OCI-LY7 (cell line): ENCODE measurements at regions not wholly inside any gene's neighbourhood (a gene's known extent, or its start where the extent isn't known, plus 50 kb on each side); places are given as distances from the start of the nearest gene placed in this dataset.

Experiments
- BruUV-seq: library from RNA; stranded (reverse); fragments of 400-500 nt; replicated peaks from 2 replicates; lab custom pipeline; 2021; lab: Mats Ljungman, UMichigan
- CTCF ChIA-PET: fragments of 300-600 bp; sonication (Branson Sonifier 250); formaldehyde crosslinking; loops from one replicate; lab custom pipeline; 2022; ENCODE audit warnings: antibody characterized with exemption; ENCODE audit not compliant: unreplicated experiment; lab: Charles Lee
- POLR2A ChIA-PET: fragments of 300-600 bp; sonication (Branson Sonifier 250); formaldehyde crosslinking; loops from one replicate; lab custom pipeline; 2022; ENCODE audit warnings: antibody characterized with exemption; lab: Charles Lee
- DNase-seq: peaks from one replicate; pipeline ENCODE4 v3.0.0-alpha.2; 2015; ENCODE audit warnings: low spot score
- H2AFZ ChIP-seq: fragments of 200-600 bp; sonication (generic), shearing (Covaris generic); 2 replicates; pipeline ENCODE4 v1.6.1; 2014; ENCODE audit warnings: mild to moderate bottlenecking, antibody characterized with exemption, low read length, moderate library complexity
- H3K27ac ChIP-seq: fragments of 200-600 bp; sonication (generic); 2 replicates; pipeline ENCODE4 v1.5.1; 2014; ENCODE audit warnings: mixed run types, low read depth, mild to moderate bottlenecking, moderate library complexity, low read length, inconsistent platforms; ENCODE audit not compliant: poor library complexity, severe bottlenecking
- H3K36me3 ChIP-seq: fragments of 200-600 bp; sonication (generic); 2 replicates; pipeline ENCODE4 v1.6.1; 2014; ENCODE audit warnings: mild to moderate bottlenecking, antibody characterized with exemption, low read length, moderate library complexity, mixed read lengths; ENCODE audit not compliant: insufficient read depth
- H3K4me1 ChIP-seq: fragments of 200-600 bp; sonication (generic); 2 replicates; pipeline ENCODE4 v1.5.1; 2014; ENCODE audit warnings: mild to moderate bottlenecking, low read length; ENCODE audit not compliant: insufficient read depth, poor library complexity, severe bottlenecking
- H3K4me2 ChIP-seq: fragments of 200-600 bp; sonication (generic); 2 replicates; pipeline ENCODE4 v1.6.1; 2014; ENCODE audit warnings: mild to moderate bottlenecking, low read length
- H3K4me3 ChIP-seq: fragments of 200-600 bp; sonication (generic); 2 replicates; pipeline ENCODE4 v1.5.1; 2014; ENCODE audit warnings: mild to moderate bottlenecking, low read depth, low read length; ENCODE audit not compliant: poor library complexity, severe bottlenecking
- H3K79me2 ChIP-seq: fragments of 200-600 bp; sonication (generic); 2 replicates; pipeline ENCODE4 v1.6.1; 2016; ENCODE audit warnings: low read depth, mild to moderate bottlenecking, low read length, moderate library complexity, mixed read lengths; ENCODE audit not compliant: insufficient read depth
- H3K9me2 ChIP-seq: fragments of 200-600 bp; sonication (generic); 2 replicates; pipeline ENCODE4 v1.6.1; 2016; ENCODE audit warnings: mild to moderate bottlenecking, low read length, mixed read lengths; ENCODE audit not compliant: insufficient read depth
- H3K9me3 ChIP-seq: fragments of 200-600 bp; sonication (generic); 2 replicates; pipeline ENCODE4 v1.6.1; 2014; ENCODE audit warnings: mild to moderate bottlenecking, mixed run types, low read length, mixed read lengths
- H4K20me1 ChIP-seq: fragments of 200-600 bp; sonication (generic); 2 replicates; pipeline ENCODE4 v1.6.1; 2014; ENCODE audit warnings: mild to moderate bottlenecking, antibody characterized with exemption, low read length, moderate library complexity, mixed read lengths; ENCODE audit not compliant: insufficient read depth
- EZH2phosphoT487 ChIP-seq: fragments of 200-600 bp; sonication (generic); IDR thresholded peaks from 2 replicates; pipeline ENCODE4 v1.6.1; 2018; ENCODE audit warnings: low read depth, borderline replicate concordance, mild to moderate bottlenecking, mixed run types, antibody characterized with exemption, low read length, moderate library complexity, mixed read lengths
- intact Hi-C: fragments of 100-400 bp; cut with micrococcal nuclease; formaldehyde crosslinking; loops from one replicate; pipeline ENCODE4 v1.10.0; 2022; ENCODE audit not compliant: unreplicated experiment
- TF ChIP-seq, protein P1 (sequence below): fragments of 200-600 bp; sonication (generic); conservative IDR thresholded peaks from 2 replicates; pipeline ENCODE4 v1.5.1; 2014; ENCODE audit warnings: mild to moderate bottlenecking, antibody characterized with exemption, low read length, moderate library complexity, mixed read lengths

DNA sequence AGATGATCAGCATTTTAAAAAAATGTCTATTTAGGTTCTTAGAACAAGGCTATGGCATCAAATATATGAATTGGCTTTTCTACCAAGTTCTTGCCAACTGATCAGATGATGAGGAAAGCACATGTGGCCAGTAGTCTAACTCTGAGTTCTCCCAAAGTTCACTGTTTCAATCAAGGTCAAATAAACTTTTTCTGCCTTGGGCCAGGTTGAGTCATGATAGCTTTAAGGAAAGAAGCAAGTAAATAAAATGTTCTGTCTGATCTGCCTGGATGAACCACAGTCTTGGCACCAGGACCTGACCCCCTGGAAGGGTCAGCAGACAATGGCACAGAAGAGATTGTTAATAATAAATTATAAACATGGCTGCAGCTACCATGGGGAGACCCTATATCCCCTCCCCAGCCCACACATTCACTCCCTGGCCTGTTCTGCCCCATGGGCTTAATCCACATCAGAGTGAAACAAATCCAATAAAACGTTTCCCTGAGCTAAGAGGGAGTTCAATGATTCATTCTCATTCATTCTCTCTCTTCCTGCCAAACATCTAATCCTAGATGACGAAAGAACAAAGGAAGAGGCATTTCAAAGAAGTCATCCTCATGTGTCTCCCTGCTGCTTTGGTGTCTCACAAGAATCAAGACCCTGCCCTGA is 661.6 kb downstream of the DHX35 start:
- Histone ChIP-seq H3K9me3 (no peaks in the 10 kb centered on the region), H3K4me2 (no peak overlapping the region), H3K4me3 (no peak overlapping the region), H4K20me1 (no peaks in the 10 kb centered on the region), H3K4me1 (no peaks in the 10 kb centered on the region), H3K9me2 (no peaks in the 10 kb centered on the region), H3K79me2 (no peaks in the 10 kb centered on the region), H2AFZ (no peak overlapping the region), H3K27ac (no peak overlapping the region), H3K36me3 (no peaks in the 10 kb centered on the region)
- no peak for DNase-seq
- ChIA-PET POLR2A (no interaction called here), CTCF (no interaction called here)
- no TSS peak for BruUV-seq
- intact Hi-C loops = no loop called here
- TF ChIP-seq, protein P1, sequence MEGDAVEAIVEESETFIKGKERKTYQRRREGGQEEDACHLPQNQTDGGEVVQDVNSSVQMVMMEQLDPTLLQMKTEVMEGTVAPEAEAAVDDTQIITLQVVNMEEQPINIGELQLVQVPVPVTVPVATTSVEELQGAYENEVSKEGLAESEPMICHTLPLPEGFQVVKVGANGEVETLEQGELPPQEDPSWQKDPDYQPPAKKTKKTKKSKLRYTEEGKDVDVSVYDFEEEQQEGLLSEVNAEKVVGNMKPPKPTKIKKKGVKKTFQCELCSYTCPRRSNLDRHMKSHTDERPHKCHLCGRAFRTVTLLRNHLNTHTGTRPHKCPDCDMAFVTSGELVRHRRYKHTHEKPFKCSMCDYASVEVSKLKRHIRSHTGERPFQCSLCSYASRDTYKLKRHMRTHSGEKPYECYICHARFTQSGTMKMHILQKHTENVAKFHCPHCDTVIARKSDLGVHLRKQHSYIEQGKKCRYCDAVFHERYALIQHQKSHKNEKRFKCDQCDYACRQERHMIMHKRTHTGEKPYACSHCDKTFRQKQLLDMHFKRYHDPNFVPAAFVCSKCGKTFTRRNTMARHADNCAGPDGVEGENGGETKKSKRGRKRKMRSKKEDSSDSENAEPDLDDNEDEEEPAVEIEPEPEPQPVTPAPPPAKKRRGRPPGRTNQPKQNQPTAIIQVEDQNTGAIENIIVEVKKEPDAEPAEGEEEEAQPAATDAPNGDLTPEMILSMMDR = no peak
- TF ChIP-seq EZH2phosphoT487 = no peak

DNA sequence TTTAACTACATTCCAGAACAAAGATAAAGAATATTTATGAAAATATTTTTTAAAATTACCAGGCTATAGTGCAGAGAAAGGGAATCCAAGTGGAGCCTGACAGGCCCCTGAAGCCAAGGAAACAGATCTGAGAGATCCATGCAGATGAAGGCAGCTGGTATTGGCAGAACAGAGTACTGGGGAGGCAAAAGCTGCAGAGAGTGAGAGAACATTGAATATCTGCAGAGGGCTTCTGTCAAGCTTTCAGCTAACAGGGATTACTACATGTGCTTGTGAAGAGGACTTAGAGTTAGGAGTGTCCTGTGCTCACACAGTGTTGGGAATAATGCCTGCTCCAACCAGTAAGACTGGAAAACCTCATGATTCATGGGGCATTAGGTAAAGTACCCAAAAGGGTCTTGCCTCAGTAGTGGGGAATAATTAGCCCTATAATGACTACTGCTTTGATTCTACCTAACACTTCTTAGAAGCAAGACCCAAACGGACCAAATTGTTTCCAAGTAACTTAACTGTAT is 657.2 kb downstream of the DHX35 start:
- no peak overlapping the region for H3K27ac ChIP-seq
- intact Hi-C loops = no loop called here
- DNase-seq = no peak
- H4K20me1 ChIP-seq = no peaks in the 10 kb centered on the region
- no peak overlapping the region for H3K4me3 ChIP-seq
- H2AFZ ChIP-seq = no peak overlapping the region
- no peak for TF ChIP-seq EZH2phosphoT487
- TF ChIP-seq, protein P1 = no peak
- no peaks in the 10 kb centered on the region for H3K36me3 ChIP-seq
- no peaks in the 10 kb centered on the region for H3K79me2 ChIP-seq
- H3K9me2 ChIP-seq = no peaks in the 10 kb centered on the region
- no TSS peak for BruUV-seq
- H3K4me2 ChIP-seq = no peak overlapping the region
- no peaks in the 10 kb centered on the region for H3K4me1 ChIP-seq
- H3K9me3 ChIP-seq = no peaks in the 10 kb centered on the region
- CTCF ChIA-PET = no interaction called here
- POLR2A ChIA-PET = interaction anchor here (0.7 kb wide), 1 partner anchor 228 kb away, joined by 3 read pairs; no protein-coding TSS in a partner anchor

DNA sequence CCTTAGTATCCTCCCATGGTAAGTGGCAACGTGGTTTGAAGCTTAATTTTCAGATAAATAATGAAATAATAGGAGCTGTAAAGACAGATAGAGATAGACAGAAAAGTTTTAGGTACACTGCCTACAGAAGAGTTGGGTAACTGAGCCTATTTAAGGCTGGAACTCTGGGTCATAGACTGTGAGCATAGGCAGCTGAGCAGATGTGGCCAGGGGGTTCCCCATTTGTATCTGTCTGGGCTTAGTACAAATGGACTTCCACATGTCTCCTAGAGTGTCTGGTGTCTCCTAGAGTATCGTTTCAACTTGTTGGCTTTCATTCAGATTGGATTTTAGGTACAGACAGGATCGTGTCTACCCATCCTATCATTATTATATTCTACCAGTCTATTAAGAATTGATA is 649.8 kb downstream of the DHX35 start:
- no peak overlapping the region for H3K4me3 ChIP-seq
- H3K79me2 ChIP-seq = no peaks in the 10 kb centered on the region
- H3K27ac ChIP-seq = no peak overlapping the region
- no TSS peak for BruUV-seq
- no peak for DNase-seq
- intact Hi-C loops = no loop called here
- H3K9me3 ChIP-seq = no peaks in the 10 kb centered on the region
- no peaks in the 10 kb centered on the region for H4K20me1 ChIP-seq
- ChIA-PET CTCF (no interaction called here), POLR2A (interaction anchor here (0.9 kb wide), 1 partner anchor 178 kb away, joined by 4 read pairs; no protein-coding TSS in a partner anchor)
- no peaks in the 10 kb centered on the region for H3K4me1 ChIP-seq
- no peaks in the 10 kb centered on the region for H3K9me2 ChIP-seq
- H2AFZ ChIP-seq = no peak overlapping the region
- no peaks in the 10 kb centered on the region for H3K36me3 ChIP-seq
- no peak overlapping the region for H3K4me2 ChIP-seq
- TF ChIP-seq, protein P1 = no peak
- TF ChIP-seq EZH2phosphoT487 = no peak
